ENCODE measurements at regions not wholly inside any gene's neighbourhood (a gene's known extent, or its start where the extent isn't known, plus 50 kb on each side); places are given as distances from the start of the nearest gene placed in this dataset.

- no peak for DNase-seq (ENCODE audit: low read depth)
Observed at GRCh38 chr1:224565611-224566406, 50.3 kb upstream of the CNIH3 start.

Measured in forelimb muscle (tissue), 1 donor.